GM21447 (cell line): ENCODE measurements at regions not wholly inside any gene's neighbourhood (a gene's known extent, or its start where the extent isn't known, plus 50 kb on each side); places are given as distances from the start of the nearest gene placed in this dataset.

Experiments used
- ATAC-seq: cut with Tn5 transposase; IDR thresholded peaks from one replicate; pipeline ENCODE4 v1.9.1; 2021; ENCODE audit not compliant: unreplicated experiment

- ATAC-seq = no peak
Observed at GRCh38 chr12:124445826-124446225, 121.6 kb downstream of the NCOR2 start.

DNA sequence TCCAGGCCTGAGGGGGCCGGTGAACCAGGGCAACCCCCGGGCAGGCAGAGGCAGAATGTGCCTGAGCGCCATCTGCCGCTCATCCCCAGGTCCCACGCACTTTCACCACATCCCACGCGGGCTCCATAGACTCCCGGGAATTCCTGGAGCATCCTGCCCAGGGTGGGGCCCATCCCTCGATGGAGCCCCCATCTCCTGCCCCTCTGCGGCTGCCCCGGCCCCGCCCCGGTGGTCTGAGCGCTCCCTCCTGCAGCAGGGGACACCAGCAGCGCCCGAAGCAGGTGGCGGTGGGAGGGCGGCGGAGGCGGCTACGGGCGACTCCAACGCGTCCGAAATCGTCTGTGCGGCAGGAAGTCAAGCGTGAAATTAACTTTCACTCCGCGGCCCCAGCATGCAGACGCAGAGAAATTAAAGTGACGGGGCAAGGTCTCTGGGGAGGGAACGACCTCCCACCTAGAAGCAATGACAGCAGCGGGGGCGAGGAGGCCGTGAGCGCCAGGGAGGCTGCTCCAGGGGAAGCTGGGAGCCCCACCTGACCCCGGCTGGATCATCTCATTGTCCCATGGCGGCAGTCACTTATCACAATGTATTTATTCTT is 122.2 kb downstream of the NCOR2 start:
- ATAC-seq = no peak

- ATAC-seq = no peak
Observed at GRCh38 chr12:124443931-124444712, 123.3 kb downstream of the NCOR2 start.

- ATAC-seq = no peak
Observed at GRCh38 chr12:124442772-124443445, 124.5 kb downstream of the NCOR2 start.

GRCh38 chr12:124442281-124442680 is 125.1 kb downstream of the NCOR2 start:
- ATAC-seq = no peak

DNA sequence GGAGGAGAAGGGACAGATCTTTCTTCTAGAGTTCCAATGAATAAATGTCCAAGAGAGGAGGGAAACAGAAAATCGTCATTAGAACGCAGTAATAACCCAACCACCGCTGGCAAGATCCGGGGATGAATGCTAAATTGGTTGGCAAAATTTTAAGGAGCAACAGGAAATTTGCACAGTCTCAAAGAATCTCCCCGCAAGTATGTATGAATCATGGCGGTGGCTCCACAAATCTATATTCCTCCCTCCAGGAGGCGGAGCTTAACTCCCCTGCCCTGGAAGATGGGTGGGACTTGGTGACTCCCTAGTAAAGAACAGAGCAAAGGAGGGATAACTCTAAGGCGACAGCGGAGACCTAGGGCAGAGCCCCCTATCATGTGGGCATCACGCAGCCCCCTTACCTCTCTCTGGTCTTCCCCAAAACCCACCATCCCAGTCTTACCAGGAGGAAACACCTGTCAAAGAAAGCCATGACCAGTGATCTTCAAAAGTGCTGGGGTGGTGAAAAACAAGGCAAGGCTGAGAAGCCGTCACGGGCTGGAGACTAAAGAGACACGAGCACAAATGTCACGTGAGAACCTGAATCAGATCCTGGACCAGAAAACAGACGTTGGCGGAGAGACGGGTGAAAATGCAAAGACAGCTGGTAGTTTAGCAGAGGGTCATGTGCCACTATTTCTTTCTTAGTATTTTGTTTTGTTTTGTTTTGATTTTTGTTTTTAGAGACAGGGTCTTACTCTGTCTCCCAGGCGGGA is 125.8 kb downstream of the NCOR2 start:
- no peak for ATAC-seq

GRCh38 chr12:124440841-124441381 is 126.5 kb downstream of the NCOR2 start:
- ATAC-seq = no peak

- no peak for ATAC-seq
Observed at GRCh38 chr12:124440031-124440626, 127.3 kb downstream of the NCOR2 start.

DNA sequence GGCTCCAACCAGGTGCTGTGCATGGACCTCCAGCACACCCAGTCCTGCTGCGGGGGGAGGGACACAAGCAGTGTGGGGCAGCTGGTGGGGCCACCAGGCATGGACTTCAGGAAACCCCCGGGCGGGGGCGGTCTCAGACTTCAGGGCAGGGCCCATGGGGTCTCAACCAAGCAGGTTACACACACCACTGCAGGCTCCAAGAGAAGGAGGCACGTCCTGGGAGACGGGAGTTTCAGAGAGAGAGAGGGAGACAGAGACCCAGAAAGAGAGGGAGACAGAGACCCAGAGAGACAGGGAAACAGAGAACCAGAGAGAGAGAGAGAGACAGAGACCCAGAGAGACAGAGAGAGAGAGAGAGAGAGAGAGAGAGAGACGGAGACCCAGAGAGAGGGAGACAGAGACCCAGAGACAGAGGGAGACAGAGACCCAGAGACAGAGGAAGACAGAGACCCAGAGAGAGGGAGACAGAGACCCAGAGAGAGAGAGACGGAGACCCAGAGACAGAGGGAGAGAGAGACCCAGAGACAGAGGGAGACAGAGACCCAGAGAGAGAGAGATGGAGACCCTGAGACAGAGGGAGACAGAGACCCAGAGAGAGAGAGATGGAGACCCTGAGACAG is 128.9 kb downstream of the NCOR2 start:
- no peak for ATAC-seq

DNA sequence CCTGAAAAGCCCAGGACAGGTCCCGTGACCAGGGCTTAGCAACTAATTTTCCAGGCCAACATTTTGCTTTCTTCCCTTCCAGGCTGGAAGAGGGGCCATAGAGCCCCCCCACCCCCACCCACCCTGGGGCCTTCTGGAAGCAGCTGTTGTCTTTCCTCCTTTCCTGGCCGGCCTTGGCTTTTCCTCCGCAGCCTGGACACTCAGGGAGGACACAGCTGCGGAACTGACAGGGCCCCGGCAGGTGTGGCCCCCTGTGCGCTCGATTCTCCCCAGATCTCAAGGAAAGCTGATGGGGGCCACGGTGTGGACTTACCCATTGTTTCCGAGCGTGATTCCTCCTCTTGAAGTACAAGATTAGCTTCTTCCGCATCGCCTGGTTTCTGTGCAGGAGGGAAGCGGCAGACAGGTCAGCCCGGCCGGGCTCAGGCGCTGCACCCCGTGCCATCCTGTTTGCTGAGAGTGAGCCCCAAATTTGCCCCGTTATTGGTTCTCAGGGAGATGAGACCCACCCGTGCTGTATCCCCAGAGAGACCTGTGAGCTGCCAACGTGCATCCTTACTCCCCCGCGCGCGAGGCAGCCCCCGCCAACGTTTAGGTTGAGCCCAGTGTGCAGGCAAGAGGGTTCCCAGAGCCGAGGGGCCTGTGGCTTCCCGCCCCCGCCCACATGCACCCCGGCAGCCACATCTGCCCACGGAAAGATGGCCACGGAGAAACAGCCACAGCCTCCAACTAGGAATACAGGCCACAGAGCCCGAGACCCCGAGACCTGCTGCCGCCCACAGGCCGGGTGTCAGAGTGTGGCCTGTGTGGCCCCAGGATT is 129.6 kb downstream of the NCOR2 start:
- no peak for ATAC-seq

- no peak for ATAC-seq
Observed at GRCh38 chr12:124437121-124437520, 130.3 kb downstream of the NCOR2 start.

DNA sequence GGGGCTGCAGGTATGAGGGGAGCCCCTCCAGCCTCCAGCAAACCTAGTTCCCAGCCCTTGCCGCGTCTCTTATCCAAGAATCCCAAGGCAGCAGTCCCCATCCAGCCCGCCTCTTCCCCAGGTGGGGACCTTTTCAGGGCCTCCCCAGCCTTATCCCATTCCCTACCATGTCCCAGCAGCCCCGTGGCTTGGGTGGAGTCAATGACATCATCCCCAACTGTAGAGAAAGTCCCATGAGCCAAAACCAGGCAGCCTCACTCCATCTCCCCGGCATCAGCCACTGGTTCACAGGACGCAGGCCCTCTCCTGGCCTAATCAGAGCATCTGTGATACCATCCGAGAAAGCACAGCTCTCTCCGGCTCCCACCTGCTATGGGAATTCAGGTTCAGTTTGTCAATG is 131.0 kb downstream of the NCOR2 start:
- no peak for ATAC-seq

GRCh38 chr12:124435806-124436345 is 131.5 kb downstream of the NCOR2 start:
- ATAC-seq = no peak

DNA sequence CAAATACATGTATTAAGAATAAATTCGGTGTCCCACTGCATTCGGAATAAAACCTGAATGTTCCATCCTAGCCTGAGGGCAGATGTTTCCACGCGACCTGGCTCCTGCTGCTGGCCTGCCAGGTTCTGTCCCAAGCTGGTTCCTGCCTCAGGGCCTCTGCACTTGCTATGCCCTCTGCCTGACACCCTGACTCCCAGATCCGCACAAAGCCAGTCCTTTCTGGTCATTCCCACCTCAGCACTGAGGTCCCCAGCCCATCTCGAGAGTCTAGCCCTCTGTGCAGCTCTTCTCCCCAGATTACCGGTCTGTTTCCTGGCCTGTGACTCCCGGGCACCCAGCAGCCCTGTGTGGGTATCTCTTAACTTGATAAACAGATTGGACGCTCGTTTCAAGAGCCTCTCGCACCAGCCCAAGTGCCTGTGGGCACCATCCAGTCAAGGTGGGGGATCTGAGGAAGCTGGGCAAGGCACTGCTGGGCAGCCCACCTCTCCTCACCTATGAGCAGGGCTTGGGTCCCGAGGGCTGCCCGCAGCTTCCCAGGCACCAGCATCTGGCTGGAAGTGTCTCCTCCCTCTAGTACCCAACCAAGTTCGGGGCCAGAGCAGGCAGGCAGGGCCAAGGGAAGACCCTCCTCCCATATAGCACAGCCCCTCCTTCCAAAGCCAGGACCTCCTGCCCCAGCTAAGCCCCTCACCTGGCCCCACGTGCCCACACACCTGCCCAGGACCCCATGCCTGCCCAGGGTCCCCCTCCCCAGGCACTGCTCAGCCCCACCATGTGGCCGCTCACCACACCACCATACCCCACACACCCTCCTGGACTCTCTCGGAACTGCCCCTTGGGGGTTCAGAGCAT is 132.2 kb downstream of the NCOR2 start:
- no peak for ATAC-seq

DNA sequence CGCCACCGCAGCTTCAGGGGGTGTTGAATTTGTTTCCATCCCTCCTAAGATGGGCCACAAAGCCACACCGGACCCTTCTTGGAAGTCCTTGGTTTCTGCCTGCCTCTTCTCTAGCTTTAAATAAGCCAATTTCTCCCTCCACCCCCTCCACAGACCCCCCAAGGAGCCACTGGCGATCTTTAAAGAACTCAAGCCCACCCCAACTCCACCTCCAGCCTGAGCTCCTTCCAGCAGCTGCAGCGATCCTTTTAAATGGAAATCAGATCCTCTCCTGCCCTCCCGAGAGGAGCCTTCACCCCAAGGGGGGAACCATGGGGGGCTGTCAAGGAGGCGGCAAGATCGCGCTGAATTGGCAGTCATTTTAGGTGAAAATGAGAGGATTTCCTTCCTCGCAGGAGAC is 133.1 kb downstream of the NCOR2 start:
- no peak for ATAC-seq

DNA sequence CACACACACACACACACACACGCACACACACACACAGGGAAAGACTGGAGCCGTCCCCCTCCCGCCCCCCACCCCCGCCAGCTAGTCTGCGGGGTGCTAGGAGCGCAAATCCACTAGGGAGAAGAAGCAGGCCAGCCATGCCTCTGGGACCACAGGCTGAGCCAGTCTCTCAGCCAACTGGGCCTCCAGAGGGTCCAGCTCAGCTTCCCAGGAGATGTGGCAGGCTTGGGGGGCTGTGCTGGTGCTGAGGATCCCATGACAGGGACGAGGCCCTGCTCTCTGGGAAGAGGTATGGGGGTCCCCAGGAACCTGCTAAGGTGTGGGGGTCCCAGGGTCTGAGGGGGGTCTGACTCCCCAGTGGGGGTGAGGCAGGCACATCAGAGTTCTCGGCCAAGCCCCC is 133.5 kb downstream of the NCOR2 start:
- ATAC-seq = no peak

DNA sequence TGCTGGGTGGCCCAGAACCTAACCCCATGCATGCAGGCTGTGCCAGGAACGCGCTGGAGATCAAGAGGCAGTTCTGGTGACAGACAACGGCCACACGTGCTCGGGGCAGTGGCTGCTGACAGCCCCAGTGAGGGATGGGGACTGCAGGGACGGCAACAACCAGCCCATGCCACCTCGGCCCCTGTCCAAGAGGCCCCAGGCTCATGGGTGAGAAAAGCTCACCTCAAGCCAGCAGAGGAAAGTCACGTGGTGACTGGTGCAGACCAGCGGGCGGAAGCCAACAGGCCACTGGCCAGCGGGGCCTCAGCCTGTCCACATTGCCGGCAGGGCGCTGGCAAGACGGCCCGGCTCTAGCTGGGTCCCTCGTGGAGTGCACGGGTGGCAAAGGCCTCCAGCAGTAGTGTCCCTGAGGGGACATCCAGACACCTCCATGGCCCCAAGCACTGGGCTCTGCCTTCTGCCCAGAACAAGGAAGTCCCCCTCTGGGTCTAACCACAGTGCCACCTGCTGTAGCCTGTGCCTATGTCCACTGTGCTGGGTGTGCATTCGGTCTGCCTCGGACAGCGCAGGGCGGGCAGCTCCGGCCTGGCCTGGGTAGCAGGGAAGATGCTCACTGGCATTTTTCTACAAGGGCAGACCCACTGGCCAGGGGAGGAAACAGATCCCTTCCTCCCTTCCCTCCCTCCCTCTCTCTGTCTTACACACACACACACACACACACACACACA is 134.1 kb downstream of the NCOR2 start:
- no peak for ATAC-seq

- ATAC-seq = no peak
Observed at GRCh38 chr12:124432376-124432775, 135.0 kb downstream of the NCOR2 start.
